Suprapubic skin (tissue), 4 donors: ENCODE measurements at regions not wholly inside any gene's neighbourhood (a gene's known extent, or its start where the extent isn't known, plus 50 kb on each side); places are given as distances from the start of the nearest gene placed in this dataset.

Source experiments
- DNase-seq, 2 donors: peaks; one replicate each; pipeline ENCODE4 v3.0.0-alpha.2; 2019; ENCODE audit warnings: low spot score in 2 of 2
- H3K27ac ChIP-seq: fragments of 200-600 bp; sonication (generic); one replicate; pipeline ENCODE4 v1.5.1; 2019
- H3K27me3 ChIP-seq: fragments of 200-600 bp; sonication (generic); one replicate; pipeline ENCODE4 v1.5.1; 2019
- H3K36me3 ChIP-seq: fragments of 200-600 bp; sonication (generic); one replicate; pipeline ENCODE4 v1.5.1; 2019
- H3K4me1 ChIP-seq: fragments of 200-600 bp; sonication (generic); one replicate; pipeline ENCODE4 v1.5.1; 2019
- H3K4me3 ChIP-seq: fragments of 200-600 bp; sonication (generic); one replicate; pipeline ENCODE4 v1.5.1; 2019; ENCODE audit warnings: mild to moderate bottlenecking
- H3K9me3 ChIP-seq: fragments of 200-600 bp; sonication (generic); one replicate; pipeline ENCODE4 v1.5.1; 2019
- EP300 ChIP-seq: sonication (generic); formaldehyde crosslinking; IDR thresholded peaks from one replicate; pipeline ENCODE4 v1.6.1; 2017; ENCODE audit warnings: antibody characterized with exemption
- POLR2A ChIP-seq, 2 donors: fragments of 450-650 bp; IDR thresholded peaks; one replicate each; pipeline ENCODE4 v1.6.1; 2017; ENCODE audit warnings: antibody characterized with exemption in 2 of 2, mild to moderate bottlenecking in 2 of 2, moderate library complexity in 2 of 2
- POLR2AphosphoS5 ChIP-seq, 3 donors: sonication (generic); formaldehyde crosslinking; IDR thresholded peaks; one replicate each; pipeline ENCODE4 v1.6.1; 2017; ENCODE audit warnings: antibody characterized with exemption in 3 of 3
- WGBS: methylation state at CpG from one replicate; pipeline ENCODE4 v1.1.5; 2018; 5-methylcytosine and 5-hydroxymethylcytosine counted together
- TF ChIP-seq, protein P1 (sequence below), 2 donors: fragments of 200-600 bp in 1 of 2; fragments of 450-650 bp in 1 of 2; sonication (generic) in 1 of 2; IDR thresholded peaks; one replicate each; pipeline ENCODE4 v1.5.1; 2016 to 2019; ENCODE audit warnings: antibody characterized with exemption in 2 of 2, mild to moderate bottlenecking in 1 of 2, moderate library complexity in 1 of 2

- TF ChIP-seq, protein P1, sequence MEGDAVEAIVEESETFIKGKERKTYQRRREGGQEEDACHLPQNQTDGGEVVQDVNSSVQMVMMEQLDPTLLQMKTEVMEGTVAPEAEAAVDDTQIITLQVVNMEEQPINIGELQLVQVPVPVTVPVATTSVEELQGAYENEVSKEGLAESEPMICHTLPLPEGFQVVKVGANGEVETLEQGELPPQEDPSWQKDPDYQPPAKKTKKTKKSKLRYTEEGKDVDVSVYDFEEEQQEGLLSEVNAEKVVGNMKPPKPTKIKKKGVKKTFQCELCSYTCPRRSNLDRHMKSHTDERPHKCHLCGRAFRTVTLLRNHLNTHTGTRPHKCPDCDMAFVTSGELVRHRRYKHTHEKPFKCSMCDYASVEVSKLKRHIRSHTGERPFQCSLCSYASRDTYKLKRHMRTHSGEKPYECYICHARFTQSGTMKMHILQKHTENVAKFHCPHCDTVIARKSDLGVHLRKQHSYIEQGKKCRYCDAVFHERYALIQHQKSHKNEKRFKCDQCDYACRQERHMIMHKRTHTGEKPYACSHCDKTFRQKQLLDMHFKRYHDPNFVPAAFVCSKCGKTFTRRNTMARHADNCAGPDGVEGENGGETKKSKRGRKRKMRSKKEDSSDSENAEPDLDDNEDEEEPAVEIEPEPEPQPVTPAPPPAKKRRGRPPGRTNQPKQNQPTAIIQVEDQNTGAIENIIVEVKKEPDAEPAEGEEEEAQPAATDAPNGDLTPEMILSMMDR (IDR thresholded peaks at IDR 0.05) = no peak
- TF ChIP-seq POLR2AphosphoS5 (IDR thresholded peaks at IDR 0.05) = no peak
- no peak for TF ChIP-seq EP300
- TF ChIP-seq POLR2A (IDR thresholded peaks at IDR 0.05) = no peak
- 83% methylated on average over 3 of the region's 3 CpGs for WGBS
- peaks cover 18% of the 10 kb centered on the region for H3K4me1 ChIP-seq
- no peak overlapping the region for H3K27ac ChIP-seq
- H3K4me3 ChIP-seq = no peak overlapping the region
- no peaks in the 10 kb centered on the region for H3K36me3 ChIP-seq
- no peak for DNase-seq
- no peaks in the 10 kb centered on the region for H3K27me3 ChIP-seq
- H3K9me3 ChIP-seq = no peaks in the 10 kb centered on the region
These were observed 298.2 kb upstream of the MAF start for GRCh38 chr16:79898703-79899102.

DNA sequence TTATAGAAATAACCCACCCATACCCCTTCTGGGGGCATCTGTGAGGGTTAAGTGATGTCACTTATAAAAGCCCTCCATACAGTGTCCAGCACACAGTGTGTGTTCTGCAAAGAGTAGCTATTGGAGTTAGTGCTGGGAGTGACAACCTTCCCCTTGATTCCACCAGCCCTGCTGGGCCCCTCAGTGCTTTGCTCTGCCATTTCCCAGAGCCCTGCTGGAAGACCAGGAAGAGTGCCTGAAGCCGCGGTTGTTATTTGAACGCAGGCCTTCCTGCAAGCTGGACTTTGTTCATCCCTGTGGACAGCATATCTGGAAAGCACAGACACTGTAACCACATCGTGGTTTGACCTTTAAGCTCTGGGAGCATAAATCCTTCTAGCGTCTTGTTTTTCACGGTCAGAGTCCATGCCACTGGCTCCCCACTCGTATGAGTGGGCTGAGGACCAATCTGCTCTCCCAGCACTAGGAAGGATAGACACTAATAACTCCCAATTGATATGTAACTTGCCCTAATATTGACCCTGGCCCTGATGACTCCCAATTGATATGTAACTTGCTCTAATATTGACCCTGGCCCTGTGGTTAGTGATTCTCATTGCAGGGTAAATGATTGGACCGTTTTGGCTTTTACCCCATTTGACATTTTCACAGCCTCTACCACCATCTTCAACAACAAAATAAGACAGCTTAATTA, 297.1 kb upstream of the MAF start:
- Histone ChIP-seq H3K4me3 (no peak overlapping the region), H3K27ac (no peak overlapping the region), H3K4me1 (peaks cover 18% of the 10 kb centered on the region), H3K9me3 (no peaks in the 10 kb centered on the region), H3K27me3 (no peaks in the 10 kb centered on the region), H3K36me3 (no peaks in the 10 kb centered on the region)
- TF ChIP-seq, protein P1 (IDR thresholded peaks at IDR 0.05) = no peak
- TF ChIP-seq POLR2A (IDR thresholded peaks at IDR 0.05) (no peak), POLR2AphosphoS5 (IDR thresholded peaks at IDR 0.05) (no peak), EP300 (no peak)
- DNase-seq = no peak
- 76% methylated on average over 7 of the region's 8 CpGs for WGBS

DNA sequence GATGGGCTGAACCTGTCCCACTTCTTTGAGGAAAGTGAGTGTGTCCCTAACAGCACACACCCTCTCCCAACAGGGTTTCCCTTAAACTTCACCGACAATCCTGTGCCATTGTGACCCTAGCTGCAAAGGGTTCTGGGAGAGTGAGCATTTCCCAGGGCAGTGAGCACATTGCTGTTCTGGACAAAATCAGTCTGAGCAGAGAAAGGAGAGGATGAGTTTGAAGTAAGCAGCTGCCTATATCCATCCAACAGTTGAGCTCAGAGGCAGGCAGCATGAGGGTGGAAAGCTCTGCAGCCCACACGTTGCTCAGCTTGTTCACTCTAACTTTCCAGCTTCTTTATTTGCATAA, 296.5 kb upstream of the MAF start:
- H3K4me1 ChIP-seq = peaks cover 18% of the 10 kb centered on the region
- H3K27me3 ChIP-seq = no peaks in the 10 kb centered on the region
- no peak overlapping the region for H3K27ac ChIP-seq
- no peaks in the 10 kb centered on the region for H3K9me3 ChIP-seq
- no peak for DNase-seq
- 65% methylated on average over 2 of the region's 2 CpGs for whole genome bisulfite sequencing
- no peak overlapping the region for H3K4me3 ChIP-seq
- TF ChIP-seq POLR2AphosphoS5 (IDR thresholded peaks at IDR 0.05) (no peak), POLR2A (IDR thresholded peaks at IDR 0.05) (no peak), EP300 (no peak)
- TF ChIP-seq, protein P1 (IDR thresholded peaks at IDR 0.05) = no peak
- no peaks in the 10 kb centered on the region for H3K36me3 ChIP-seq

DNA sequence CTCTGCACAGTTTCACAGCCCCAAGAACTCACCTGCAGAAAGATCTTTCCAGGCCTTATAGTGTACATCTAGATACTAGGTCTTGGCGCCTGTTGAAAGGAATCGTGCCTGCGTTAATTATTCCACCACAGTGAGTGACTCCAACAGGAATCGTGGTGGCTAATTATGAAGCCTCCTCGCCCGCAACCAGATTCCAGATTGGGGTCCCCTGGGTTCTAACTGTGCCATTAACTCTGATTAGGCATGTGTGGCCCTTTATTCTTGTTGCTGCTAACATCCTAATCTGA, 295.3 kb upstream of the MAF start:
- no peaks in the 10 kb centered on the region for H3K36me3 ChIP-seq
- H3K27me3 ChIP-seq = no peaks in the 10 kb centered on the region
- H3K27ac ChIP-seq = peak overlapping the region; percentile 30
- peaks cover 18% of the 10 kb centered on the region for H3K4me1 ChIP-seq
- WGBS = 49% methylated on average over 6 of the region's 6 CpGs
- DNase-seq = no peak
- no peak overlapping the region for H3K4me3 ChIP-seq
- H3K9me3 ChIP-seq = no peaks in the 10 kb centered on the region
- TF ChIP-seq, protein P1 (IDR thresholded peaks at IDR 0.05) = no peak
- TF ChIP-seq EP300 (no peak), POLR2AphosphoS5 (IDR thresholded peaks at IDR 0.05) (no peak), POLR2A (IDR thresholded peaks at IDR 0.05) (no peak)

DNA sequence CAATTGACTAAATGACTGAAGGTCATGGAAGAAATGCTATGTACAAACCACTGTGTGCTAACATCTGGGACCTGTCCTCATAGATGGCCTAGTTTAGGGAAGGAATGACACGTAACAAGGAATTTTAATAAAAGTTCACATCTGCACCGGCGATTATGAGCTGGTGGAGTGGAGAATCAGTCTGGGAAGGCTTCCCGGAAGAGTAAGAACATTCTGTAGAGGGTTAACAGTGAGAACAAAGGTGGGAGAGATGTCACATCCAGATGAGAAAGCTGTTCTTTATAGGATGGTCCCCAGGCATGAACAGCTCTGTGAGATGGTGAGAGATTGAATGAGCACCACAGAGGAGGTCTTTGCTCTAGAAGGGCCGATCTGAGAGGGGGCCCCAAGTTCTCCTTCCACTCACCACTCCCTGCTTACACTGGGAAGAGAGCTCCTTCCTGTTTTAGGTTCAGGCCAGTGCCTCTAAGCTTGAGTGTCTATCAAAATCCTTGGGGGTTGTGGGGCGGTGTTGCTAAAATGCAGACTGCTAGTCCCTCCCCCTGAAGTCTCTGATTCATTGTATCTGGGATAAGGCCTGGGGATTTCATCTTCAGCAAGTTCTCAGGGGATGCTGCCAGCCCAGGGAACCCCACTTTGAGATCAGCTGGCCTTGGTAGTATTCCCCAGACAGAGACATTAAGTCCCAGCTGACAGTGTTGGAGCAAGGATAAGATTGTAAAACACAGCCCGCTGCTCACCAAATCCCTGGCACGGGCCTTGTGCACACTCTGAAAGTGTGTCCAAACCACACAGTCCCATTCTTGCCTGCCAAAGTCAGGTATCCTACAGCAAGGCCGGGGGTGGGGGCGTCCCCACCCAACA, 294.7 kb upstream of the MAF start:
- H3K9me3 ChIP-seq = no peaks in the 10 kb centered on the region
- 74% methylated on average over 8 of the region's 10 CpGs for WGBS
- no peak for DNase-seq
- no peaks in the 10 kb centered on the region for H3K27me3 ChIP-seq
- peaks cover 18% of the 10 kb centered on the region for H3K4me1 ChIP-seq
- H3K4me3 ChIP-seq = no peak overlapping the region
- TF ChIP-seq EP300 = no peak
- no peak for TF ChIP-seq POLR2A (IDR thresholded peaks at IDR 0.05)
- TF ChIP-seq, protein P1 (IDR thresholded peaks at IDR 0.05) = no peak
- no peak for TF ChIP-seq POLR2AphosphoS5 (IDR thresholded peaks at IDR 0.05)
- no peak overlapping the region for H3K27ac ChIP-seq
- H3K36me3 ChIP-seq = no peaks in the 10 kb centered on the region
